Posterior vena cava (tissue), 2 donors: ENCODE measurements at regions not wholly inside any gene's neighbourhood (a gene's known extent, or its start where the extent isn't known, plus 50 kb on each side); places are given as distances from the start of the nearest gene placed in this dataset.

ENCODE experiments used
- DNase-seq: peaks from one replicate; pipeline ENCODE4 v3.0.0-alpha.2; 2020; ENCODE audit warnings: low spot score
- intact Hi-C, 2 donors: fragments of 100-400 bp; cut with DNase I; formaldehyde crosslinking; loops; one replicate each; pipeline versions ENCODE4 v1.14.1 to v1.14.2; 2022 to 2023
- donor health status: DM: yes; HTN: yes; CAD: no.
- donor health status: DM: yes; HTN: yes; CAD: no.

- no peak for DNase-seq
- intact Hi-C loops, result no loop called here
Observed at GRCh38 chr4:120443116-120443515, 376.5 kb upstream of the MAD2L1 start.

DNA sequence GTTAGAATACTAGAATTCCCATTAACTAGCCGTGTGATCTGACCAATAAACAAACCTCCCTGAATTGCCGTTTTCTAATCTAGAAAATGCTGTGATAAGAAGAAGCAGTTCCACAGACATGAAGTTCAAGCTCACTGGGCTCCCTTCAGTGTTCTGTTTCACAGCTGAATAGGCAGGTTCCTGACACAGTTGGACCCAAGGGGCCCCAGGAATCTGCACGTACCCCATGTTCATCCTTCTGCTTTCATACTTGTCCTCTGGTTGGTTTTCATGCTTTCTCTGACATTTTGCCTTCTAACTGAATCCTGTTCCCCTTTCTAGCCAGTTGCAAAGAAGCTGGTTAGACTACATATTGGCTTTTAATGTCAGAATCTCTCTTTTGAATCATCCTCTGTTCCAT, 374.1 kb upstream of the MAD2L1 start:
- intact Hi-C loops, result no loop called here

DNA sequence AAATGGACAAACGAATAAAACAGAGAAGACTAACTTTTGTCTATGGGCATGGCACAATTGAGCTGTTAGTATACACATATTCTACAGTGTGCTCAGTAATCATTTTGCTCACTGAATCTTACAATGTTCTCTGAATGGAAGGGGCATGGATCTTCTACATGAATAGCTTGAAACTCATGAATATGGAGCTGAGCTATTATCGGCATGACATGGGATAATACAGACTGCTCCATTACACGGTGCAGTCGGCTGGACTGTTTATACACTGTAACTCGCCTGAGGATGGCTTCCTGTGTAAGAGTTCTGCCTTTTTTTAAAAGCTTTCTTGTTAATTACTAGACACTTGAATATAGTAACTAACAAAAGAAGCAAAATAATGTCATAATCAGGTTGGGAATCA, 368.5 kb upstream of the MAD2L1 start:
- intact Hi-C loops, result no loop called here
- DNase-seq, result no peak

More for the DNA sequence above, 374.1 kb upstream of the MAD2L1 start:
- DNase-seq, result no peak

DNA sequence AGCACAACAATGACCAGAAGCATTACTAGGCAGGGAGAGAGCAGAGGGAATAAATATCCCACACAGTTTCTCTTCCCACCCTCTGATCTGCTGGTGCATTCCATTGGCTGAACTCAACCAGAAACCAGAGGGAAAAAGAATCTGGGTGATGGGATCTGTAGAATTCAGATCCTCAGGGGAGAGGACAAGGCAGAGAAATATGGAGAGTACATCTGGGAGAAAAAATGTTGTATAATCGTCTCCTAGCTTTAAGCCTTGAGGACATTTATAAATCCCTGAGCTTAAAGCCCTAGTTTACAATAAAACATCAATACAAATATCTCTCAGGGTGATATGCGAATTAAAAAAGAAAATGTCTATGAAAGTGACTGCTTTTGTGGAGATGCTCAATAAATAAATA, 368.1 kb upstream of the MAD2L1 start:
- DNase-seq, result no peak
- intact Hi-C loops, result no loop called here

- no peak for DNase-seq
- intact Hi-C loops, result no loop called here
Observed at GRCh38 chr4:120432301-120432860, 365.7 kb upstream of the MAD2L1 start.

- intact Hi-C loops, result no loop called here
Observed at GRCh38 chr4:120431180-120431579, 364.5 kb upstream of the MAD2L1 start.

GRCh38 chr4:120418146-120418545, 351.5 kb upstream of the MAD2L1 start:
- DNase-seq, result no peak
- intact Hi-C loops, result no loop called here

More at GRCh38 chr4:120431180-120431579, 364.5 kb upstream of the MAD2L1 start:
- no peak for DNase-seq

GRCh38 chr4:120415896-120416295, 349.2 kb upstream of the MAD2L1 start:
- intact Hi-C loops, result no loop called here

DNA sequence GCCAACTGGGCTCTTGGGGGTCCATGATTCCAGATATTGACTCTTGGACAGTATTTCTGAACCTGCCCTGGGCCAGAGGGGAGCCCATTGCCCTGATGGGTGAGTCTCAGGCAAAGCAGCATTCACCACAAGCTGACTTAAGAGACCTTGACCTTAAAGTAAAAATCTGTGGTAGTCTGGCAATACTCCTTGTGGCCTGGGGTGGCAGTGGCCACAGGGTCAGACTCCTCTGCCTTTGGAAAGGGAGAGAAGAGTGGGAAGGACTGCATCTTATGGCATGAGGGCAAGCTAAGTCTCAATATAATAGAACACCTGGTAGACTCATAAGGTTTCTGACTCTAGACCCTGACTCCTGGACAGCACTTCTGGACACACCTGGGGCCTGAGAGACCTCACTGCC, 340.3 kb upstream of the MAD2L1 start:
- intact Hi-C loops, result no loop called here
- DNase-seq, result no peak

More at GRCh38 chr4:120415896-120416295, 349.2 kb upstream of the MAD2L1 start:
- DNase-seq, result no peak

- no peak for DNase-seq
- intact Hi-C loops, result no loop called here
Observed at GRCh38 chr4:120403296-120403695, 336.6 kb upstream of the MAD2L1 start.

GRCh38 chr4:120400441-120400840, 333.8 kb upstream of the MAD2L1 start:
- no peak for DNase-seq
- intact Hi-C loops, result no loop called here

- intact Hi-C loops, result no loop called here
- DNase-seq, result no peak
Observed at GRCh38 chr4:120399826-120400225, 333.2 kb upstream of the MAD2L1 start.

DNA sequence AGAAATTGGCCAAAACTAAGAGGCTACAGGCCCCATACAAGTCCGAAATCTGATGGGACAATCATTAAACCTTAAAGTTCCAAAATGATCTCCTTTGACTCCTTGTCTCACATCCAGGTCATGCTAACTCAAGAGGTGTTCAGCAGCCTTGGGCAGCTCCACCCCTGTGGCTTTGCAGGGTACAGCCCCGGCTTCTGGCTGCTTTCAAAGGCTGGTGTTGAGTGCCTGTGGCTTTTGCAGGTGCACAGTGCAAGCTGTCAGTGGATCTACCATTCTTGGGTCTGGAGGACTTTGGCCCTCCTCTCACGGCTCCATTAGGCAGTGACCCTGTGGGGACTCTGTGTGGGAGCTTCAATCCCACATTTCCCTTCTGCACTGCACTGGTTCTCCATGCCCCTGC, 329.1 kb upstream of the MAD2L1 start:
- DNase-seq, result no peak
- intact Hi-C loops, result no loop called here

DNA sequence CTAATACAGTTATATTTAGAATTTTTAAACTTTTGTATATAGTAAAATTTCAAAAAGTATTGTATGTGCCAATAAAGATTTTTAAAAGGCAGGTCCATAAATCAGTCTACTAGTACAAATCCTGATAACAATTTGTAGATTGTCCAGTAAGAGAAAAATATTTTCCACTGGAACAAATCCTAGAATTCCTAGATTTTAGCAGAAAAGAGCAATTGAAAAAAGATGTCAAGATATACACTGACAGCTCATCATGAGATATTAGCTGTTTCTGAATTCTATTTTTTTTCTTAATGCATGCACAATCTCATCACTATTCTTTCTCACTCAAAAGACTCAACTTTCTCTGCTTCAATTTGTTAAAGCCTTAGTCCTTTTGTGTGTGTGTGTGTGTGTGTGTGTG, 289.2 kb upstream of the MAD2L1 start:
- no peak for DNase-seq
- intact Hi-C loops, result no loop called here

DNA sequence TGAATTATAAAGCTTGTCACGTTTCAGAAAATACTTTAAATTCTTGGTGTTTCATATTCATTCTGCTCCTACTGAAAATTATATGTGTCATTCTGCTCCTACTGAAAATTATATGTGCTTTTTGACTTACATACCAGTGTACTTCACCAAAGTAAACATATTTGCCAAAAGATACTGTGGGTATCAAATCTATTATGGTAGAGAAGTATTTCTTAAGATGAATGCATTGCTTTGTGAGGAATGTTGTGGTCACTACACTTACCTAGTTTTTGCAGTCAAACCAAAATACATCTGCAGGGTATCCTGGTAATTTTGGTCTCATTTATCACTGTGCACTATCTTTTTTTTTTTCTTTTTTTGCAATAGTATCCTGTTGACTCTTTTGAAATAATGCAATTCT, 287.7 kb upstream of the MAD2L1 start:
- DNase-seq, result no peak
- intact Hi-C loops, result loop anchor here in 1 of 2 donors (5.0 kb wide), 1 partner anchor 453 kb away; no protein-coding TSS in a partner anchor

GRCh38 chr4:120353235-120353634, 286.6 kb upstream of the MAD2L1 start:
- no peak for DNase-seq
- intact Hi-C loops, result loop anchor here in 1 of 2 donors (5.0 kb wide), 1 partner anchor 454 kb away; no protein-coding TSS in a partner anchor

GRCh38 chr4:120352739-120353138, 286.1 kb upstream of the MAD2L1 start:
- DNase-seq, result no peak
- intact Hi-C loops, result loop anchor here in 1 of 2 donors (5.0 kb wide), 1 partner anchor 455 kb away; no protein-coding TSS in a partner anchor

- intact Hi-C loops, result no loop called here
Observed at GRCh38 chr4:120348948-120349347, 282.3 kb upstream of the MAD2L1 start.

GRCh38 chr4:120348521-120348920, 281.9 kb upstream of the MAD2L1 start:
- no peak for DNase-seq
- intact Hi-C loops, result no loop called here

More at GRCh38 chr4:120348948-120349347, 282.3 kb upstream of the MAD2L1 start:
- DNase-seq, result no peak

- intact Hi-C loops, result no loop called here
- DNase-seq, result no peak
Observed at GRCh38 chr4:120331486-120332370, 265.1 kb upstream of the MAD2L1 start.

DNA sequence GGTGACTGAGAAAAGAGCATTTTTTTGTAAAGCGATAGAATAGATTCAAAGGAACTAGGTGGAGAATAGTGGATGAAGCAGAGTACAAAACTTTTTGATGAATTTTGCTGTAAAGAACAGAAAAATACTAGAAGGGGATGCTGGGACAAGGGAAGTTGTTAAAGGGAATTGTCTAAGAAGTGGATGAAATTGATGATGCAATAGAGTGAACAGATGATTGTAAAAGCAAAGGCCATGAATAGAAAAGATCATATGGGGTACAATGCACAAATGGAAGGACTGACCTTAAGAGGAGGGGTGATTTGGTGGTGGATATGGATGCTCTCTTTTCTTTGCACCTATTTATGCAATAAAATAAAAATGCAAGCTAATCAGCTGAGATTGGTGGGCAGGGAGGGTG, 262.7 kb upstream of the MAD2L1 start:
- DNase-seq, result no peak
- intact Hi-C loops, result no loop called here
